WTC11 (cell line): ENCODE measurements at regions not wholly inside any gene's neighbourhood (a gene's known extent, or its start where the extent isn't known, plus 50 kb on each side); places are given as distances from the start of the nearest gene placed in this dataset.

Experiments
- ATAC-seq: fragments of 200-7000 bp; cut with Tn5 transposase; 2 replicates; pipeline ENCODE4 v1.10.0; 2021; ENCODE audit warnings: mild to moderate bottlenecking, moderate library complexity
- CTCF ChIA-PET: fragments of 300-600 bp; sonication (Branson Sonifier 250); formaldehyde crosslinking; loops from one replicate; lab custom pipeline; 2021; ENCODE audit warnings: antibody characterized with exemption; lab: Charles Lee
- POLR2A ChIA-PET: fragments of 350-600 bp; sonication (Branson Sonifier 250); formaldehyde crosslinking; loops from one replicate; lab custom pipeline; 2021; ENCODE audit warnings: antibody characterized with exemption; lab: Charles Lee
- DNase-seq: peaks from one replicate; pipeline ENCODE4 v3.0.0; 2021; ENCODE audit warnings: low spot score
- H3K27ac Mint-ChIP-seq: 2 replicates; pipeline ENCODE4 v1.8.0; 2021; ENCODE audit warnings: mixed read lengths
- H3K27me3 Mint-ChIP-seq: 2 replicates; pipeline ENCODE4 v1.8.0; 2021; ENCODE audit warnings: low read depth, mild to moderate bottlenecking, moderate library complexity, mixed read lengths
- H3K36me3 Mint-ChIP-seq: 2 replicates; pipeline ENCODE4 v1.8.0; 2021; ENCODE audit warnings: mixed read lengths
- H3K4me1 Mint-ChIP-seq: 2 replicates; pipeline ENCODE4 v1.8.0; 2022; ENCODE audit warnings: mixed read lengths
- H3K4me3 Mint-ChIP-seq: 2 replicates; pipeline ENCODE4 v1.8.0; 2021; ENCODE audit warnings: mild to moderate bottlenecking, moderate library complexity, mixed read lengths
- H3K9me3 Mint-ChIP-seq: 2 replicates; pipeline ENCODE4 v1.8.0; 2021; ENCODE audit warnings: mixed read lengths
- ATF2 ChIP-seq: sonication (generic); formaldehyde crosslinking; IDR thresholded peaks from 2 replicates; pipeline ENCODE4 v1.8.1; 2022; ENCODE audit warnings: low read depth, missing genetic modification reagents, borderline replicate concordance
- CDX4 ChIP-seq: fragments of 250-450 bp; sonication (Bioruptor Pico); IDR thresholded peaks from 2 replicates; pipeline ENCODE4 v1.9.0; 2021; ENCODE audit warnings: moderate library complexity, mild to moderate bottlenecking, inconsistent platforms, borderline replicate concordance
- GTF2I ChIP-seq: fragments of 250-450 bp; sonication (Bioruptor Pico); conservative IDR thresholded peaks from 2 replicates; pipeline ENCODE4 v1.4.0; 2021; ENCODE audit warnings: mild to moderate bottlenecking
- IRF1 ChIP-seq: sonication (generic); formaldehyde crosslinking; IDR thresholded peaks from 2 replicates; pipeline ENCODE4 v1.8.0; 2023; ENCODE audit warnings: missing genetic modification reagents
- NR3C1 ChIP-seq: sonication (generic); formaldehyde crosslinking; conservative IDR thresholded peaks from 2 replicates; pipeline ENCODE4 v1.8.1; 2023; ENCODE audit warnings: low read depth, mild to moderate bottlenecking, missing genetic modification reagents
- TEAD1 ChIP-seq: sonication (generic); formaldehyde crosslinking; IDR thresholded peaks from 2 replicates; pipeline ENCODE4 v1.8.0; 2022; ENCODE audit warnings: mild to moderate bottlenecking, missing genetic modification reagents
- USF2 ChIP-seq: sonication (generic); formaldehyde crosslinking; IDR thresholded peaks from 2 replicates; pipeline ENCODE4 v1.8.1; 2023; ENCODE audit warnings: mild to moderate bottlenecking, missing genetic modification reagents, moderate library complexity
- ZBTB43 ChIP-seq: sonication (generic); formaldehyde crosslinking; IDR thresholded peaks from 2 replicates; pipeline ENCODE4 v1.8.1; 2023; ENCODE audit warnings: mild to moderate bottlenecking, missing genetic modification reagents
- ZNF281 ChIP-seq: sonication (generic); formaldehyde crosslinking; IDR thresholded peaks from 2 replicates; pipeline ENCODE4 v1.8.0; 2023; ENCODE audit warnings: mild to moderate bottlenecking, missing genetic modification reagents
- ZNF423 ChIP-seq: fragments of 250-450 bp; sonication (Bioruptor Pico); IDR thresholded peaks from 2 replicates; pipeline ENCODE4 v2.1.2; 2022; ENCODE audit warnings: mild to moderate bottlenecking, moderate library complexity
- TF ChIP-seq, protein P1 (sequence below): sonication (generic); formaldehyde crosslinking; IDR thresholded peaks from 2 replicates; pipeline ENCODE4 v1.8.0; 2022; ENCODE audit warnings: mild to moderate bottlenecking, missing genetic modification reagents
- TF ChIP-seq, protein P2 (sequence below): fragments of 250-450 bp; sonication (Bioruptor Pico); IDR thresholded peaks from 2 replicates; pipeline ENCODE4 v1.9.0; 2021; ENCODE audit warnings: mild to moderate bottlenecking, borderline replicate concordance

GRCh38 chr5:4703931-4704458 is 436.1 kb upstream of the ADAMTS16 start (continued):
- TF ChIP-seq, protein P1, sequence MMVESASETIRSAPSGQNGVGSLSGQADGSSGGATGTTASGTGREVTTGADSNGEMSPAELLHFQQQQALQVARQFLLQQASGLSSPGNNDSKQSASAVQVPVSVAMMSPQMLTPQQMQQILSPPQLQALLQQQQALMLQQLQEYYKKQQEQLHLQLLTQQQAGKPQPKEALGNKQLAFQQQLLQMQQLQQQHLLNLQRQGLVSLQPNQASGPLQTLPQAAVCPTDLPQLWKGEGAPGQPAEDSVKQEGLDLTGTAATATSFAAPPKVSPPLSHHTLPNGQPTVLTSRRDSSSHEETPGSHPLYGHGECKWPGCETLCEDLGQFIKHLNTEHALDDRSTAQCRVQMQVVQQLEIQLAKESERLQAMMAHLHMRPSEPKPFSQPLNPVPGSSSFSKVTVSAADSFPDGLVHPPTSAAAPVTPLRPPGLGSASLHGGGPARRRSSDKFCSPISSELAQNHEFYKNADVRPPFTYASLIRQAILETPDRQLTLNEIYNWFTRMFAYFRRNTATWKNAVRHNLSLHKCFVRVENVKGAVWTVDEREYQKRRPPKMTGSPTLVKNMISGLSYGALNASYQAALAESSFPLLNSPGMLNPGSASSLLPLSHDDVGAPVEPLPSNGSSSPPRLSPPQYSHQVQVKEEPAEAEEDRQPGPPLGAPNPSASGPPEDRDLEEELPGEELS (CRISPR knock-in tag) = no peak
- no peak for TF ChIP-seq CDX4

GRCh38 chr5:4704951-4705350 is 435.2 kb upstream of the ADAMTS16 start:
- CTCF ChIA-PET = no interaction called here
- Mint-ChIP-seq H3K27ac (no peak overlapping the region), H3K4me3 (no peak overlapping the region), H3K4me1 (no peaks in the 10 kb centered on the region), H3K36me3 (no peaks in the 10 kb centered on the region), H3K27me3 (no peaks in the 10 kb centered on the region), H3K9me3 (no peaks in the 10 kb centered on the region)
- no peak for ATAC-seq
- DNase-seq = no peak
- TF ChIP-seq ZNF423 (CRISPR knock-in tag) (no peak), ATF2 (no peak), TEAD1 (no peak), IRF1 (CRISPR knock-in tag) (no peak), GTF2I (no peak), NR3C1 (no peak), USF2 (CRISPR knock-in tag) (no peak), ZBTB43 (no peak), ZNF281 (CRISPR knock-in tag) (no peak)
- TF ChIP-seq, protein P2, sequence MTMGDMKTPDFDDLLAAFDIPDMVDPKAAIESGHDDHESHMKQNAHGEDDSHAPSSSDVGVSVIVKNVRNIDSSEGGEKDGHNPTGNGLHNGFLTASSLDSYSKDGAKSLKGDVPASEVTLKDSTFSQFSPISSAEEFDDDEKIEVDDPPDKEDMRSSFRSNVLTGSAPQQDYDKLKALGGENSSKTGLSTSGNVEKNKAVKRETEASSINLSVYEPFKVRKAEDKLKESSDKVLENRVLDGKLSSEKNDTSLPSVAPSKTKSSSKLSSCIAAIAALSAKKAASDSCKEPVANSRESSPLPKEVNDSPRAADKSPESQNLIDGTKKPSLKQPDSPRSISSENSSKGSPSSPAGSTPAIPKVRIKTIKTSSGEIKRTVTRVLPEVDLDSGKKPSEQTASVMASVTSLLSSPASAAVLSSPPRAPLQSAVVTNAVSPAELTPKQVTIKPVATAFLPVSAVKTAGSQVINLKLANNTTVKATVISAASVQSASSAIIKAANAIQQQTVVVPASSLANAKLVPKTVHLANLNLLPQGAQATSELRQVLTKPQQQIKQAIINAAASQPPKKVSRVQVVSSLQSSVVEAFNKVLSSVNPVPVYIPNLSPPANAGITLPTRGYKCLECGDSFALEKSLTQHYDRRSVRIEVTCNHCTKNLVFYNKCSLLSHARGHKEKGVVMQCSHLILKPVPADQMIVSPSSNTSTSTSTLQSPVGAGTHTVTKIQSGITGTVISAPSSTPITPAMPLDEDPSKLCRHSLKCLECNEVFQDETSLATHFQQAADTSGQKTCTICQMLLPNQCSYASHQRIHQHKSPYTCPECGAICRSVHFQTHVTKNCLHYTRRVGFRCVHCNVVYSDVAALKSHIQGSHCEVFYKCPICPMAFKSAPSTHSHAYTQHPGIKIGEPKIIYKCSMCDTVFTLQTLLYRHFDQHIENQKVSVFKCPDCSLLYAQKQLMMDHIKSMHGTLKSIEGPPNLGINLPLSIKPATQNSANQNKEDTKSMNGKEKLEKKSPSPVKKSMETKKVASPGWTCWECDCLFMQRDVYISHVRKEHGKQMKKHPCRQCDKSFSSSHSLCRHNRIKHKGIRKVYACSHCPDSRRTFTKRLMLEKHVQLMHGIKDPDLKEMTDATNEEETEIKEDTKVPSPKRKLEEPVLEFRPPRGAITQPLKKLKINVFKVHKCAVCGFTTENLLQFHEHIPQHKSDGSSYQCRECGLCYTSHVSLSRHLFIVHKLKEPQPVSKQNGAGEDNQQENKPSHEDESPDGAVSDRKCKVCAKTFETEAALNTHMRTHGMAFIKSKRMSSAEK (CRISPR knock-in tag) = no peak
- POLR2A ChIA-PET = no interaction called here
